ENCODE measurements at regions not wholly inside any gene's neighbourhood (a gene's known extent, or its start where the extent isn't known, plus 50 kb on each side); places are given as distances from the start of the nearest gene placed in this dataset.

DNA sequence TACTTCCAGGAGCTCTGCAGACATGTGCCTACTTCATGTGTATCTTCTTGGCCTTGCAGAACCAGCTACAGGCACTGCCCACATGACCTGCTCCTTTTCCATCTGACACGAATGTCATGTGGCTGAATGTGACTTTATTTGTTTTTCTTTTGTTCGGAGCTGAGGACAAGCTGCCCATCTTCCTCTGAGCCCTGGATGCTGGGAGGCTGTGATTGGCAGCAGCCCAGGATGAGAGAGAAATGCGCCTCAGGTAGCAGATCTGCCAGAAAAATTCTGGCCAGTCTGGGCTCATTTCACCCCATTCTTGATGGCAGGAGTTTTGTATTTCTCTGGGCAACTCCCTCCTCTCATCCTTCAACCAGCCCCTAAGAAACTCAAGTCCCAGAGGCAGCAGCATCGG lies 372.0 kb downstream of the RPS6KC1 start:
- H3K4me3 ChIP-seq (ENCODE audit: low read length): no peak overlapping the region
- DNase-seq (ENCODE audit: low read depth): no peak
- TF ChIP-seq, protein P1, sequence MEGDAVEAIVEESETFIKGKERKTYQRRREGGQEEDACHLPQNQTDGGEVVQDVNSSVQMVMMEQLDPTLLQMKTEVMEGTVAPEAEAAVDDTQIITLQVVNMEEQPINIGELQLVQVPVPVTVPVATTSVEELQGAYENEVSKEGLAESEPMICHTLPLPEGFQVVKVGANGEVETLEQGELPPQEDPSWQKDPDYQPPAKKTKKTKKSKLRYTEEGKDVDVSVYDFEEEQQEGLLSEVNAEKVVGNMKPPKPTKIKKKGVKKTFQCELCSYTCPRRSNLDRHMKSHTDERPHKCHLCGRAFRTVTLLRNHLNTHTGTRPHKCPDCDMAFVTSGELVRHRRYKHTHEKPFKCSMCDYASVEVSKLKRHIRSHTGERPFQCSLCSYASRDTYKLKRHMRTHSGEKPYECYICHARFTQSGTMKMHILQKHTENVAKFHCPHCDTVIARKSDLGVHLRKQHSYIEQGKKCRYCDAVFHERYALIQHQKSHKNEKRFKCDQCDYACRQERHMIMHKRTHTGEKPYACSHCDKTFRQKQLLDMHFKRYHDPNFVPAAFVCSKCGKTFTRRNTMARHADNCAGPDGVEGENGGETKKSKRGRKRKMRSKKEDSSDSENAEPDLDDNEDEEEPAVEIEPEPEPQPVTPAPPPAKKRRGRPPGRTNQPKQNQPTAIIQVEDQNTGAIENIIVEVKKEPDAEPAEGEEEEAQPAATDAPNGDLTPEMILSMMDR (conservative IDR thresholded peaks at IDR 0.05; ENCODE audit: low read length): no peak

DNA sequence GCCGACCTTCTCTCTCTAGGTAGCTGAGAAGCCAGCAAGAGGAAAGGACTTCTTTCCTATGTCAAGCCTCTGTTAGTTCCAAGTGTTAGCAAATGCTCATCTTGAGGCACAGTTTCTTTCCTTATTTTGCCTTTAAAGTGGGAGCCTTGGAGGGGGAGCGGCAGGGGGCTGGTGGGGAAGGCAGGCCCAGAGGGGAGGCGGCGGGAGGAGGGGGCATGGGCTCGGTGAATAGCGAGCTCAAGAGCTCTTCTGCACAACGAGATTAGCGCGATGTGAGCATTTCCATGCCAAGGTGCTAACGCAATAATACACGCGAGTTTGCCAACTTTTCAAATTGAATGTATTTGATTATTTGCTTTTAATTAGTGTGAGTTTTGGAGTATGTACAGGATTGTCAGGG lies 372.6 kb downstream of the RPS6KC1 start:
- DNase-seq (ENCODE audit: low read depth): no peak
- no peak overlapping the region for H3K4me3 ChIP-seq (ENCODE audit: low read length)
- TF ChIP-seq, protein P1 (conservative IDR thresholded peaks at IDR 0.05; ENCODE audit: low read length): no peak

DNA sequence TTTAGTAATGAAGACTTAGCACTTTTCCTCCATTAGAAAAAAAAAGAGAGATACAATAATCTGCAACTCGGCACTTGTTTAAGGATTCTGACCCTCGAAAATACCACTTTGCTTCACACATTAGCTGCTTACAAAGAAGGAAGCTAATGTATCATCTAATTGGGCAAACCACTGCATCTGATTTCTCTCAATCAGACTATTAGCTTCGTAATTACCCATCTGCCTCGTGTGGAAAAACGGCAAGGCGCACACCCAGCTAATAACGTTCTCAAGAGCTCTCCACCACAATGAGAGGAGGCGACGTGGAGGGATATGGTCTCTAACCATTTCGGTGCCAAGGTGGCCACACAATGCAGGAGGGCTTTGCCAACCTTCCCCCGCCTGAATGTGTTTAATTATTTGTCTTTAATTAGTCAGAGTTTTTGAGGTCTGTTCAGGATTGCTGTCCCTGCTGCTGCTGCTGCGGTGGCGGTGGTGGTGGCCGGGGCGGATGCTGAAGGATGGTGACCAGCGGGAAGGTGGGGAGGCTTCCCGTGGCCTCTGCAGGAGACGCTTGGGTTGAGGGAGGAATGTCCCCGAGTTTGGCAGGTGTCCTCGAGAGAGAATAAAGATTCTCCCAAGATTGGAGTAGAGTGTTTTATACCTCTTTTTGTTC lies 374.5 kb downstream of the RPS6KC1 start:
- no peak for DNase-seq (ENCODE audit: low read depth)
- TF ChIP-seq, protein P1 (conservative IDR thresholded peaks at IDR 0.05; ENCODE audit: low read length): no peak
- no peak overlapping the region for H3K4me3 ChIP-seq (ENCODE audit: low read length)

DNA sequence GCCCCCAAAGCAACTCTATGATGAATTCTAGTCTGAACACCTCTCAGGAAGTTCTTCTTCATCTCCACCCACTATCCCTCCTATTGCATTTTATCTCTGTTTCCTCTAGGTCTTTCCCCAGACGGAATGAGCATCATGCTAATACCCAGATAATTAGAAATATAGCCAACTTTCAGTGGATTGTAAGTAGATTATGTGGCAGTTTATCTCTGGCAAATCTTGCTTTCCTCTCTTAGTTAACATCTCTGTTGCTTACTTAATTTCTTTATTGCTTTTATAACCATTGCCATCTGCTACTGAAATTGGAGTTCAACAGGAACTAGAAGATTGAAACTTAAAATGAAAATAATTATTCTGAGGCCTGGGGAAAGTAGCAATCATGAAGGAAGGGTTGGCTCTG lies 378.6 kb downstream of the RPS6KC1 start:
- DNase-seq (ENCODE audit: low read depth): no peak

DNA sequence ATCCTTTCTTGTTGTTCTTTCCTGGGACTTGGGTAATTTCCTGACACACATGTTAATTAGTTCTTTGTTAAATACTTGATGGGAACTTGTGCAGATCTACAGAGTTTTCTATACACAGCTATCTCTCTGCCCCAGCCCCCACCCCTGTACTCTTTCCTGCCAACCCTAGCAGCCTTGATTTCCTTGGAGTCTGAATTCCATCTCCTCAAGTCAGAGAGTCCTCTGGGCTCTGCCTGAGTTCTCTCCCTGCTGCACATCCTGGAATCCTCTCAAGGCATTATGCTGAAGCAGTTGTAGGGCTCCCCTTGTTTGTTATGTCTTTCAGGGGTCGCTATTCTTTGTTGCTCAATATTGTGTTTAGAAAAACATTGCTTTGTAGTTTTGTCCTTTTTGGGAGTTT lies 384.7 kb downstream of the RPS6KC1 start:
- TF ChIP-seq, protein P1 (conservative IDR thresholded peaks at IDR 0.05; ENCODE audit: low read length): no peak
- DNase-seq (ENCODE audit: low read depth): no peak
- no peak overlapping the region for H3K4me3 ChIP-seq (ENCODE audit: low read length)

More for the DNA sequence above, 378.6 kb downstream of the RPS6KC1 start:
- TF ChIP-seq, protein P1 (conservative IDR thresholded peaks at IDR 0.05; ENCODE audit: low read length): no peak
- H3K4me3 ChIP-seq (ENCODE audit: low read length): no peak overlapping the region

DNA sequence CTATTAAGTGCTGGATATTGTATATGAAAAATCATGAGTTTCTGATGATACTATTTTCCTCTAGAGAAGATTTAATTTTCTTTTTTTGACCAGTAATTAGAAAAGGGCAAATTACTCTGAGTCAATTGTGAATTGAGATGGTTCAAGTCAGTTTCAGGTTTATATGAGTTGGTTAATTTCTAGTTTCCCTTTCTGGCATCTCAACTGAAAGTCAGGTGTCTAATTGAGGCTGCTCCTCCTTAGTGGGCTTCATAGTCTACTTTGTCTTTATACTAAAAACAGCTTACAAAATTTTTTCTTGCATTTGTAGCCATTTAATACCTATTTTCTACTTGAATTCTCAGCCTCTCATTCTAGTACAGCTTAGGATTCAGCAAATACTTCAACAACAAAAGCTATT lies 387.3 kb downstream of the RPS6KC1 start:
- no peak overlapping the region for H3K4me3 ChIP-seq (ENCODE audit: low read length)
- TF ChIP-seq, protein P1 (conservative IDR thresholded peaks at IDR 0.05; ENCODE audit: low read length): no peak
- DNase-seq (ENCODE audit: low read depth): no peak

DNA sequence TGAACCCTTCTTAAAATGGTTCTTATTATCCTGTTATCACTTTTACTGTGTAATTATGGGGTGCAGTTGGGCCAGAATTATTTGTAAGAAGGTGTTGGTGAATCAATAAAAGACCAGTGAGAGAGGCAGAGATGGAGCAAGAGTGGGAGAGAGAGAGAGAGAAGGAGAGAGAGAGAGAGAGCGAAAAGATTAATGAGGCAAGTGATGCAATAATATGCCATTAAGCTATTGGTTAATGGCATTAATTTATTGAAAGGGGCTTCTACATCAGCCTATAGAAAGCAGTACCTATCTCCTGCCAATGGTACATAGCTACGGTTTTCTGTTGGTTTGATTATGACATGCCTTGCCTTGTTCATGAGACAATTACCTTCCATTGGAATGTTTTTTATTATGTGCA lies 388.7 kb downstream of the RPS6KC1 start:
- no peak overlapping the region for H3K4me3 ChIP-seq (ENCODE audit: low read length)
- TF ChIP-seq, protein P1 (conservative IDR thresholded peaks at IDR 0.05; ENCODE audit: low read length): no peak
- no peak for DNase-seq (ENCODE audit: low read depth)
